Right lobe of liver (tissue), 4 donors: ENCODE measurements at regions not wholly inside any gene's neighbourhood (a gene's known extent, or its start where the extent isn't known, plus 50 kb on each side); places are given as distances from the start of the nearest gene placed in this dataset.

Experiments
- CTCF ChIP-seq, 4 donors: fragments of 200-600 bp in 3 of 4; fragments of 450-650 bp in 1 of 4; IDR thresholded peaks; one replicate each; pipeline versions ENCODE4 v1.5.1 to v1.8.0; 2016 to 2022; ENCODE audit warnings: antibody characterized with exemption in 4 of 4, mild to moderate bottlenecking in 2 of 4
- POLR2A ChIP-seq: fragments of 450-650 bp; IDR thresholded peaks from one replicate; pipeline ENCODE4 v1.6.1; 2017; ENCODE audit warnings: antibody characterized with exemption, mild to moderate bottlenecking
- donor health status: DM: no; HTN: no; CAD: no.
- donor health status: DM: no; HTN: no; CAD: no.
- donor health status: DM: no; HTN: yes; CAD: no.

- TF ChIP-seq CTCF (IDR thresholded peaks at IDR 0.05) (no peak), POLR2A (no peak)
Measured at GRCh38 chr3:79881431-79881830, 113.6 kb upstream of the ROBO1 start.
